ENCODE measurements at regions not wholly inside any gene's neighbourhood (a gene's known extent, or its start where the extent isn't known, plus 50 kb on each side); places are given as distances from the start of the nearest gene placed in this dataset.

GRCh38 chr2:186183406-186183805 is 302.7 kb upstream of the ZC3H15 start:
- Histone ChIP-seq H3K27me3 (ENCODE audit: insufficient read depth, low read length, poor library complexity, severe bottlenecking) (no peaks in the 10 kb centered on the region), H3K4me2 (ENCODE audit: low read depth, low read length, poor library complexity, severe bottlenecking) (no peak overlapping the region), H3F3A (ENCODE audit: low read depth) (no peaks in the 10 kb centered on the region), H3K9ac (ENCODE audit: low read depth, low read length, poor library complexity, severe bottlenecking) (no peak overlapping the region), H3K9me3 (ENCODE audit: insufficient read depth, low read depth, low read length) (no peaks in the 10 kb centered on the region), H3K79me2 (ENCODE audit: insufficient read depth, low read length) (no peaks in the 10 kb centered on the region), H3K4me1 (ENCODE audit: insufficient read depth, low read length, poor library complexity, severe bottlenecking) (no peaks in the 10 kb centered on the region), H3K4me3 (ENCODE audit: low read length, poor library complexity, severe bottlenecking) (no peak overlapping the region), H3K36me3 (ENCODE audit: insufficient read depth, low read length) (no peaks in the 10 kb centered on the region), H4K20me1 (ENCODE audit: insufficient read depth, low read length, poor library complexity, severe bottlenecking) (no peaks in the 10 kb centered on the region), H2AFZ (ENCODE audit: low read length) (no peak overlapping the region), H3K9me2 (replicated peaks; ENCODE audit: low read depth, low read length) (no peaks in the 10 kb centered on the region)
- TF ChIP-seq, protein P1, sequence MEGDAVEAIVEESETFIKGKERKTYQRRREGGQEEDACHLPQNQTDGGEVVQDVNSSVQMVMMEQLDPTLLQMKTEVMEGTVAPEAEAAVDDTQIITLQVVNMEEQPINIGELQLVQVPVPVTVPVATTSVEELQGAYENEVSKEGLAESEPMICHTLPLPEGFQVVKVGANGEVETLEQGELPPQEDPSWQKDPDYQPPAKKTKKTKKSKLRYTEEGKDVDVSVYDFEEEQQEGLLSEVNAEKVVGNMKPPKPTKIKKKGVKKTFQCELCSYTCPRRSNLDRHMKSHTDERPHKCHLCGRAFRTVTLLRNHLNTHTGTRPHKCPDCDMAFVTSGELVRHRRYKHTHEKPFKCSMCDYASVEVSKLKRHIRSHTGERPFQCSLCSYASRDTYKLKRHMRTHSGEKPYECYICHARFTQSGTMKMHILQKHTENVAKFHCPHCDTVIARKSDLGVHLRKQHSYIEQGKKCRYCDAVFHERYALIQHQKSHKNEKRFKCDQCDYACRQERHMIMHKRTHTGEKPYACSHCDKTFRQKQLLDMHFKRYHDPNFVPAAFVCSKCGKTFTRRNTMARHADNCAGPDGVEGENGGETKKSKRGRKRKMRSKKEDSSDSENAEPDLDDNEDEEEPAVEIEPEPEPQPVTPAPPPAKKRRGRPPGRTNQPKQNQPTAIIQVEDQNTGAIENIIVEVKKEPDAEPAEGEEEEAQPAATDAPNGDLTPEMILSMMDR (conservative IDR thresholded peaks at IDR 0.05; ENCODE audit: low read length): no peak
- no peak for TF ChIP-seq EZH2phosphoT487 (IDR thresholded peaks at IDR 0.05; ENCODE audit: borderline replicate concordance)

- H3K36me3 ChIP-seq (ENCODE audit: insufficient read depth, low read length): no peaks in the 10 kb centered on the region
- no peak overlapping the region for H3K4me2 ChIP-seq (ENCODE audit: low read depth, low read length, poor library complexity, severe bottlenecking)
- H3K9ac ChIP-seq (ENCODE audit: low read depth, low read length, poor library complexity, severe bottlenecking): no peak overlapping the region
- H3F3A ChIP-seq (ENCODE audit: low read depth): no peaks in the 10 kb centered on the region
- H4K20me1 ChIP-seq (ENCODE audit: insufficient read depth, low read length, poor library complexity, severe bottlenecking): no peaks in the 10 kb centered on the region
- TF ChIP-seq, protein P1 (conservative IDR thresholded peaks at IDR 0.05; ENCODE audit: low read length): no peak
- TF ChIP-seq EZH2phosphoT487 (IDR thresholded peaks at IDR 0.05; ENCODE audit: borderline replicate concordance): no peak
- no peaks in the 10 kb centered on the region for H3K27me3 ChIP-seq (ENCODE audit: insufficient read depth, low read length, poor library complexity, severe bottlenecking)
- H2AFZ ChIP-seq (ENCODE audit: low read length): no peak overlapping the region
- H3K4me3 ChIP-seq (ENCODE audit: low read length, poor library complexity, severe bottlenecking): no peak overlapping the region
- no peaks in the 10 kb centered on the region for H3K79me2 ChIP-seq (ENCODE audit: insufficient read depth, low read length)
- H3K9me2 ChIP-seq (replicated peaks; ENCODE audit: low read depth, low read length): no peaks in the 10 kb centered on the region
- no peaks in the 10 kb centered on the region for H3K4me1 ChIP-seq (ENCODE audit: insufficient read depth, low read length, poor library complexity, severe bottlenecking)
- H3K9me3 ChIP-seq (ENCODE audit: insufficient read depth, low read depth, low read length): no peaks in the 10 kb centered on the region
Observed at GRCh38 chr2:186187854-186188253, 298.2 kb upstream of the ZC3H15 start.

- TF ChIP-seq, protein P1 (conservative IDR thresholded peaks at IDR 0.05; ENCODE audit: low read length): no peak
- no peak for TF ChIP-seq EZH2phosphoT487 (IDR thresholded peaks at IDR 0.05; ENCODE audit: borderline replicate concordance)
- no peaks in the 10 kb centered on the region for H3K9me3 ChIP-seq (ENCODE audit: insufficient read depth, low read depth, low read length)
- no peak overlapping the region for H2AFZ ChIP-seq (ENCODE audit: low read length)
- no peaks in the 10 kb centered on the region for H3F3A ChIP-seq (ENCODE audit: low read depth)
- no peaks in the 10 kb centered on the region for H3K36me3 ChIP-seq (ENCODE audit: insufficient read depth, low read length)
- H3K27me3 ChIP-seq (ENCODE audit: insufficient read depth, low read length, poor library complexity, severe bottlenecking): no peaks in the 10 kb centered on the region
- no peaks in the 10 kb centered on the region for H3K9me2 ChIP-seq (replicated peaks; ENCODE audit: low read depth, low read length)
- H4K20me1 ChIP-seq (ENCODE audit: insufficient read depth, low read length, poor library complexity, severe bottlenecking): no peaks in the 10 kb centered on the region
- H3K79me2 ChIP-seq (ENCODE audit: insufficient read depth, low read length): no peaks in the 10 kb centered on the region
- no peak overlapping the region for H3K4me3 ChIP-seq (ENCODE audit: low read length, poor library complexity, severe bottlenecking)
- H3K4me2 ChIP-seq (ENCODE audit: low read depth, low read length, poor library complexity, severe bottlenecking): no peak overlapping the region
- H3K9ac ChIP-seq (ENCODE audit: low read depth, low read length, poor library complexity, severe bottlenecking): no peak overlapping the region
- no peaks in the 10 kb centered on the region for H3K4me1 ChIP-seq (ENCODE audit: insufficient read depth, low read length, poor library complexity, severe bottlenecking)
Observed at GRCh38 chr2:186189816-186190215, 296.2 kb upstream of the ZC3H15 start.

Measured in Loucy (cell line).